ENCODE measurements at regions not wholly inside any gene's neighbourhood (a gene's known extent, or its start where the extent isn't known, plus 50 kb on each side); places are given as distances from the start of the nearest gene placed in this dataset.

GRCh38 chr20:22423190-22423832 is 161.1 kb downstream of the FOXA2 start:
- H3F3A ChIP-seq (ENCODE audit: control insufficient read depth, insufficient read depth): no peaks in the 10 kb centered on the region
- no peaks in the 10 kb centered on the region for H3K9me2 ChIP-seq (replicated peaks; ENCODE audit: control insufficient read depth, low read length)
- TF ChIP-seq EZH2phosphoT487 (IDR thresholded peaks at IDR 0.05; ENCODE audit: borderline replicate concordance, low read length) (no peak), CTCF (IDR thresholded peaks at IDR 0.05; ENCODE audit: low read depth, low read length, poor library complexity, severe bottlenecking) (no peak)
- no peaks in the 10 kb centered on the region for H3K27me3 ChIP-seq (ENCODE audit: control insufficient read depth, low read length)
- no peaks in the 10 kb centered on the region for H4K20me1 ChIP-seq (ENCODE audit: control insufficient read depth, insufficient read depth, low read depth, low read length)
- H3K4me3 ChIP-seq (ENCODE audit: low read length): no peak overlapping the region
- H3K9me3 ChIP-seq (ENCODE audit: control insufficient read depth, insufficient read depth, low read length): no peaks in the 10 kb centered on the region
- H3K79me2 ChIP-seq (ENCODE audit: control insufficient read depth, low read length): no peaks in the 10 kb centered on the region
- H3K27ac ChIP-seq (ENCODE audit: low read depth, low read length): no peak overlapping the region
- H3K4me1 ChIP-seq (ENCODE audit: control insufficient read depth, low read length): no peaks in the 10 kb centered on the region
- no peak overlapping the region for H3K4me2 ChIP-seq (ENCODE audit: low read length)
- no peaks in the 10 kb centered on the region for H3K36me3 ChIP-seq (ENCODE audit: control insufficient read depth, low read length)

- H3F3A ChIP-seq (ENCODE audit: control insufficient read depth, insufficient read depth): no peaks in the 10 kb centered on the region
- H3K4me2 ChIP-seq (ENCODE audit: low read length): no peak overlapping the region
- no peaks in the 10 kb centered on the region for H4K20me1 ChIP-seq (ENCODE audit: control insufficient read depth, insufficient read depth, low read depth, low read length)
- H3K36me3 ChIP-seq (ENCODE audit: control insufficient read depth, low read length): no peaks in the 10 kb centered on the region
- no peaks in the 10 kb centered on the region for H3K27me3 ChIP-seq (ENCODE audit: control insufficient read depth, low read length)
- no peaks in the 10 kb centered on the region for H3K4me1 ChIP-seq (ENCODE audit: control insufficient read depth, low read length)
- H3K9me2 ChIP-seq (replicated peaks; ENCODE audit: control insufficient read depth, low read length): no peaks in the 10 kb centered on the region
- H3K79me2 ChIP-seq (ENCODE audit: control insufficient read depth, low read length): no peaks in the 10 kb centered on the region
- H3K4me3 ChIP-seq (ENCODE audit: low read length): no peak overlapping the region
- TF ChIP-seq EZH2phosphoT487 (IDR thresholded peaks at IDR 0.05; ENCODE audit: borderline replicate concordance, low read length) (no peak), CTCF (IDR thresholded peaks at IDR 0.05; ENCODE audit: low read depth, low read length, poor library complexity, severe bottlenecking) (no peak)
- H3K9me3 ChIP-seq (ENCODE audit: control insufficient read depth, insufficient read depth, low read length): no peaks in the 10 kb centered on the region; the same call in 1 of the 2 replicates
- H3K27ac ChIP-seq (ENCODE audit: low read depth, low read length): no peak overlapping the region
These were observed 164.2 kb downstream of the FOXA2 start for GRCh38 chr20:22420116-22420598.

- H3K27me3 ChIP-seq (ENCODE audit: control insufficient read depth, low read length): no peaks in the 10 kb centered on the region
- H3K79me2 ChIP-seq (ENCODE audit: control insufficient read depth, low read length): no peaks in the 10 kb centered on the region
- no peak overlapping the region for H3K27ac ChIP-seq (ENCODE audit: low read depth, low read length)
- H3K9me2 ChIP-seq (replicated peaks; ENCODE audit: control insufficient read depth, low read length): no peaks in the 10 kb centered on the region
- no peak for TF ChIP-seq EZH2phosphoT487 (IDR thresholded peaks at IDR 0.05; ENCODE audit: borderline replicate concordance, low read length)
- TF ChIP-seq CTCF (IDR thresholded peaks at IDR 0.05; ENCODE audit: low read depth, low read length, poor library complexity, severe bottlenecking): no peak
- no peaks in the 10 kb centered on the region for H3F3A ChIP-seq (ENCODE audit: control insufficient read depth, insufficient read depth)
- no peaks in the 10 kb centered on the region for H3K4me1 ChIP-seq (ENCODE audit: control insufficient read depth, low read length)
- no peak overlapping the region for H3K4me3 ChIP-seq (ENCODE audit: low read length)
- H4K20me1 ChIP-seq (ENCODE audit: control insufficient read depth, insufficient read depth, low read depth, low read length): no peaks in the 10 kb centered on the region
- no peaks in the 10 kb centered on the region for H3K36me3 ChIP-seq (ENCODE audit: control insufficient read depth, low read length)
- no peaks in the 10 kb centered on the region; the same call in 1 of the 2 replicates for H3K9me3 ChIP-seq (ENCODE audit: control insufficient read depth, insufficient read depth, low read length)
- no peak overlapping the region for H3K4me2 ChIP-seq (ENCODE audit: low read length)
These were observed 165.6 kb downstream of the FOXA2 start for GRCh38 chr20:22418738-22419137.

Data from DOHH2 (cell line).